Breast epithelium (tissue), 3 donors: ENCODE measurements at regions not wholly inside any gene's neighbourhood (a gene's known extent, or its start where the extent isn't known, plus 50 kb on each side); places are given as distances from the start of the nearest gene placed in this dataset.

Experiments used
- POLR2A ChIP-seq: fragments of 450-650 bp; IDR thresholded peaks from one replicate; pipeline ENCODE4 v1.6.1; 2016; ENCODE audit warnings: antibody characterized with exemption, mild to moderate bottlenecking, moderate library complexity
- POLR2AphosphoS5 ChIP-seq, 3 donors: sonication (generic); formaldehyde crosslinking; IDR thresholded peaks; one replicate each; pipeline ENCODE4 v1.6.1; 2017; ENCODE audit warnings: antibody characterized with exemption in 3 of 3
- TF ChIP-seq, protein P1 (sequence below), 3 donors: fragments of 450-650 bp; IDR thresholded peaks; one replicate each; pipeline ENCODE4 v1.5.1; 2016 to 2017; ENCODE audit warnings: antibody characterized with exemption in 3 of 3, mild to moderate bottlenecking in 3 of 3, moderate library complexity in 3 of 3

DNA sequence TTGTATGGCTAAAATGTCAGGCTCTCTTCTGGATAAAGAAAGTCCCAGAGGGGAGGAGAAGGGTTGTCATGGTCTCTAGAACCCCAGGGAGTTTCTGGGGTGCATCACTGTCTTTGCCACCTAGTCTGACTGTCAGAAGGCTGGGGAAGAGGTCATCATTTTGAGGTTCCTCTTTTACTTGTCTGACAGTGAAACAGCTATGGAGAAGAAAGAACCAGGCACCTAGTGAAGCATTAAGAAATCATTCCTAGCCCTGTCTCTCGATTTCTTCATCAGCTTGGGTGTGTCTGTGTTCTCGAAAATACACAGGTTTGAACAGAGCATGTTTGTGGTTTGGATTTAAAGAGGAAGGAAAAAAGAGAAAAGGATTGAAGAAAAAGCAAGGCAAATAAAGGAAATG is 158.7 kb upstream of the LRIG3 start:
- TF ChIP-seq, protein P1, sequence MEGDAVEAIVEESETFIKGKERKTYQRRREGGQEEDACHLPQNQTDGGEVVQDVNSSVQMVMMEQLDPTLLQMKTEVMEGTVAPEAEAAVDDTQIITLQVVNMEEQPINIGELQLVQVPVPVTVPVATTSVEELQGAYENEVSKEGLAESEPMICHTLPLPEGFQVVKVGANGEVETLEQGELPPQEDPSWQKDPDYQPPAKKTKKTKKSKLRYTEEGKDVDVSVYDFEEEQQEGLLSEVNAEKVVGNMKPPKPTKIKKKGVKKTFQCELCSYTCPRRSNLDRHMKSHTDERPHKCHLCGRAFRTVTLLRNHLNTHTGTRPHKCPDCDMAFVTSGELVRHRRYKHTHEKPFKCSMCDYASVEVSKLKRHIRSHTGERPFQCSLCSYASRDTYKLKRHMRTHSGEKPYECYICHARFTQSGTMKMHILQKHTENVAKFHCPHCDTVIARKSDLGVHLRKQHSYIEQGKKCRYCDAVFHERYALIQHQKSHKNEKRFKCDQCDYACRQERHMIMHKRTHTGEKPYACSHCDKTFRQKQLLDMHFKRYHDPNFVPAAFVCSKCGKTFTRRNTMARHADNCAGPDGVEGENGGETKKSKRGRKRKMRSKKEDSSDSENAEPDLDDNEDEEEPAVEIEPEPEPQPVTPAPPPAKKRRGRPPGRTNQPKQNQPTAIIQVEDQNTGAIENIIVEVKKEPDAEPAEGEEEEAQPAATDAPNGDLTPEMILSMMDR (IDR thresholded peaks at IDR 0.05) = no peak
- TF ChIP-seq POLR2A = no peak
- no peak for TF ChIP-seq POLR2AphosphoS5 (IDR thresholded peaks at IDR 0.05)
